PC-9 (cell line): ENCODE measurements at regions not wholly inside any gene's neighbourhood (a gene's known extent, or its start where the extent isn't known, plus 50 kb on each side); places are given as distances from the start of the nearest gene placed in this dataset.

Experiments
- EZH2 ChIP-seq: fragments of 200-600 bp; sonication (generic); IDR thresholded peaks from 2 replicates; pipeline ENCODE4 v1.8.0; 2017; ENCODE audit warnings: antibody characterized with exemption, low read depth
- TF ChIP-seq, protein P1 (sequence below): fragments of 200-600 bp; sonication (generic); conservative IDR thresholded peaks from 2 replicates; pipeline ENCODE4 v1.6.1; 2017; ENCODE audit warnings: mixed run types, antibody characterized with exemption, mild to moderate bottlenecking, moderate library complexity

DNA sequence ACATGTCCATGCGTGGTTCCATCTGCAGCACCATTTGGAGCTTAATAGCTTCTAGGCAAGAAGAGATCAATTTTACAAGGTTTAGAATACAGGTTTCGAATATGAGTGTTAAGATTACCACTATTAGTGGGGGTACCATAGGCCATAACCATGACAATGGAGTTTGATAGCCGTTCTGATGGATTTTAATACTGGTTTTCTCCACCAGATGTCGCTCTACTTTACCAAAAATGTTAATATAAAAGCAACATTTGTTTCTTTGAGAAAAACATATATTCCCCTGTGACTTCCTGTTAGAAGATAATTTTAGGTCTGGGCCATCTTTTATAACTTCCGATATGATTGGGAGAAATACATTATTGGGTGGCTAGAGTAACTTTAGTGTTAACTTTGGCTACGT is 499.7 kb upstream of the POU3F4 start:
- TF ChIP-seq, protein P1, sequence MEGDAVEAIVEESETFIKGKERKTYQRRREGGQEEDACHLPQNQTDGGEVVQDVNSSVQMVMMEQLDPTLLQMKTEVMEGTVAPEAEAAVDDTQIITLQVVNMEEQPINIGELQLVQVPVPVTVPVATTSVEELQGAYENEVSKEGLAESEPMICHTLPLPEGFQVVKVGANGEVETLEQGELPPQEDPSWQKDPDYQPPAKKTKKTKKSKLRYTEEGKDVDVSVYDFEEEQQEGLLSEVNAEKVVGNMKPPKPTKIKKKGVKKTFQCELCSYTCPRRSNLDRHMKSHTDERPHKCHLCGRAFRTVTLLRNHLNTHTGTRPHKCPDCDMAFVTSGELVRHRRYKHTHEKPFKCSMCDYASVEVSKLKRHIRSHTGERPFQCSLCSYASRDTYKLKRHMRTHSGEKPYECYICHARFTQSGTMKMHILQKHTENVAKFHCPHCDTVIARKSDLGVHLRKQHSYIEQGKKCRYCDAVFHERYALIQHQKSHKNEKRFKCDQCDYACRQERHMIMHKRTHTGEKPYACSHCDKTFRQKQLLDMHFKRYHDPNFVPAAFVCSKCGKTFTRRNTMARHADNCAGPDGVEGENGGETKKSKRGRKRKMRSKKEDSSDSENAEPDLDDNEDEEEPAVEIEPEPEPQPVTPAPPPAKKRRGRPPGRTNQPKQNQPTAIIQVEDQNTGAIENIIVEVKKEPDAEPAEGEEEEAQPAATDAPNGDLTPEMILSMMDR = peak; percentile 65
- TF ChIP-seq EZH2 = no peak
